Stimulated activated CD4-positive, alpha-beta T cell treated with anti-CD3 and anti-CD28 coated beads, Interleukin-15, amount 100 ng/mL, for 48 hours (primary cell): ENCODE measurements at regions not wholly inside any gene's neighbourhood (a gene's known extent, or its start where the extent isn't known, plus 50 kb on each side); places are given as distances from the start of the nearest gene placed in this dataset.
"Not testable (repeated sequence)": the region's sequence is repeated elsewhere in the genome, so short reads cannot be mapped to it uniquely, and the experiment has no call there.

Experiments used
- DNase-seq, 2 donors: peaks; one replicate each; pipeline ENCODE4 v3.0.0-alpha.2; 2020; ENCODE audit warnings: low read depth in 2 of 2

DNA sequence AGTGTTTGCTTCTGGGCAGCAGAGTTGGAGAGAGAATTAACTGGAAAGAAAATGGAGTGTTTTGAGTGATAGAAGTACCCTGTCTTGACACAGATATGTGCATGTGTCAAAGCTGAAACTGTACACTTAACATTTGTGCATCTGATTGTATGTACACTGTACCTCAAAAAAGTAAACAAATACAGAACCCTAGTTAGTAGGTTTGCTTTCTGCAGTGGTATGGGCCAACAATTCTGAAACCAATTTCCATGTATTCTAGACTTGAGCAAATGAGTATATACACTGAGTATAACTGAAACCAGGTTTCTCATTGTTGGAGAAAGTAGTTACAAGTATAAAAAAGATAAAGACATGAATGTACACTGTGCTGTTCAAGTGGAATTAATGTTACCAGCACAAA, 52.4 kb downstream of the ELAPOR2 start:
- no peak for DNase-seq

DNA sequence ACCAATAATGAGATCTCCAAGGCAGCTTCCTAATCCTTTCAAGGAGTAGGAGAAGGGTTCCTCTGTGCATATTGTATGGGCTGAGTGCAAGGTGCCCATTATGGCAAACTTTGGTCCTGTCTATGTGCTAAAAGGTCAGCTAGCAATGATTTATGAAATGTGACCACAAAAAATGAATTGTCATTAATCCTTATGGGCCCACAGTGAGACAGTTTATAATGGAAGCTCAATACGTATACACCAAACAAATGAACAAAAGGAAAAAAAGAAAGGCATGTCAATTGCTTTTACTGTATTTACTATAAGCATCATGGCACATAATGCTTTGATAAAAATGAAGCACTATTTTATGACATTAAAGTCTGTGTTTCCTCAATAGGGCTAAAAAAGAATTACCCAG, 54.5 kb downstream of the ELAPOR2 start:
- DNase-seq = no peak

DNA sequence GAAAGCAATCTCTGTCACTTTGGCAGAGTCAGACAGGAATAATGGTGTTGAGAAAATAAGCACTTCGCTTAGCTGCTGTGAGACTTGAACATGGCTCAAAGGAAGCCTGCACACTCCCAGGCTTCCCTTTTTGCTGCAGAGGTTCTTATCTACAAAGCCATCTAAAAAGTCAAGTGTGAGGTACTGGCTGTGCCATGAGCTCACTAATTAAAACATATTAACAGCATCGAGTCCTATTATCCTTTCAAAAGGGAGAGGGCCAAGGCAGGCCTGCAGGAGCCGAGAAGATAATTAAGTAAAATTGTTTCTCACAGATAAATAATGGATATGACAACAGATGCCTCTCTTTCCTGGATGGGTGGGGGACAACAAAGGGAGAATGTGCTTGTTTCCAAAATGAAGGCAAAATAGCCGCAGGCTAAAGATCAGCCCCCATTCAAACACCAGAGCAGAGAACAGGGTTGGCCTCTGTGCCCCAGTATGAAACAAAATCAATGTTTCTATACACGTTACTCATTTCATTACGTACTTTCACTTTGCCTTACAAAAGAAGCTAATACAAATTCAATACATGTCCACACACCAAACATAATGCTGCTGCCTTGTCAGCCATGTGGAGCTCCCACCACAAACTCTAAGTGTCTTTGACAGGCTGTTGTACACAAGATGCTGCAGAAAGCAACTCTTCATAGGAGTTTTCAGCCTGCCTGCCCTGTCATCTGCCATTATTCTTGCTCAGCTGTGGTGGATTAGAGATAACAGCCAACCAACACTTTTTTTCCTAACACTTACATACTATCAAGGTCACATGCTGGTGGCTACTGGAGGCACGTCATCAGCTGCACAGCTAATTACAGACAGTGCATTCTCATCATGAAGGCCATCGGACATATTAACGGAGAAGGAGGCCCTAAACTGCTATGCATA, 55.3 kb downstream of the ELAPOR2 start:
- no peak for DNase-seq

DNA sequence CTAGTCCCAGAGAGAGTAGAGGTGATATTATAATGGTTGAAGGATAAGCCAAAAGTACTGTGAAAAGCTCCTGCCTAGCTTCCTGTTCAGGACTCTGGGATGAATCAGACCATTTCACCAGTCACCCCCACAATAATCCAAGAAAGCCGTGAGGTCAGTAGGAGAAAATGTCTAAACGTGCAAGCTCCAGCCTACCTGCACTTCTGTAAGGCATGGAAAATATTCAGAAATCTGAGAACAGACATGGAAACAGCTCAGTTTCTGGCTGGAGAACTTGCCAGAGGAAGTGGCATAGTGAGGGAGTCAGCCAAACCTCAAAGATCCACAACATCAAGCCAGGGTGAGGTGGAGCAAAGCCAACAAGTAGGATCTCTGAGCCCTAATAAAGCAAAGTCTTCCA, 58.2 kb downstream of the ELAPOR2 start:
- DNase-seq = no peak

DNA sequence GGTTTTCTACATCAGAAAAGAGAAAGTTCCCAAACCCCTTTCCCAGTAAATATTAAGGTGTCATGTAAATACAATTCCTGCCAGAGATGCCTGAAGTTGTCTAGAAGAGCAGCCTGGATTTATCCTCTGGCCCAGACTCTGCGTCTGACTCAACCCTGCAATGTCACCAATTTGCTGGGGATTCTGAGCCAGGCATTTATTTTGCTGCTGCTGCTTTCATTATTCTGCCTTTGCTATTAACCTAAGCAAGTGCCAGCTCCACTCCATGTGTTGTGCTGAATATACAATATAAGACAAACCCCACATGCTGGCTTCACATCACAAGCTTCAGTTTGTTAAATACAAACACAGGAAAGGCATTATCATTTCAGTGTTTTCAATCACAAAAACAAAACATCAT, 59.1 kb downstream of the ELAPOR2 start:
- no peak for DNase-seq

DNA sequence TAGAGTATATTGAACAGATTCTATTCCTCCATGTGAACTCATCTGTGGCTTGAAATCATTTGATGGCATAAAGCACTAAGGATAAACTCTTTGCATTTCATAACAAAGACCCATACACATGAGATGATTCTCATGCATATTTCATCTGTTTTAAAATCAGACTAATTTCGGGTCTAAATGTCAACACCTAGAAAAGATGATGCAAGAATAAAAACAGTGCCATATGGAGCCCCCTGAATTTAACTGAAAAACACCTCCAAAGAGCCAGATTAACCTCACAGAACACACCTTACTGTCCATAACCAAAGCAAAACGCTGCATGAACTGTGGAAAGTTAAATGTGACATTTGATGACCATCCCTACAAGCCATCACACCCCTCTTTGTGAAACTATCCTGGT, 59.7 kb downstream of the ELAPOR2 start:
- DNase-seq = no peak

DNA sequence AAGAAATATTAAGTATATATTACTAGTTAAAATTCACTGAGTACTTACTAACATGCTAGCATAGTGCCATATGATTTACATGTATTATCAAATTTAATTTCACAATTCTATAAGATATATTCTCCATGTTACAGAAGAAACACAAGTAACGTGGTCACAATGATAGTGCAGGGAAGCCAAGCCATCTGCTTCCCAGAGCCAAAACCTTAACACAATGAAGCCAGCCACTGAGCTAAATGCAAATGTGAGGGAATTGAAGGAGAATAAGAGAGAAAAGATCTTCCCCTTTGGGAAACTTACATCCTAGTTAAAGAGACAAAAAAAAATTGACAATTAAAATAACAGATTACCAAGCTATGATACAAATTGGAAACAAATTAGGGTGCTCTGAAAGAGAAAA, 63.6 kb downstream of the ELAPOR2 start:
- DNase-seq = no peak

DNA sequence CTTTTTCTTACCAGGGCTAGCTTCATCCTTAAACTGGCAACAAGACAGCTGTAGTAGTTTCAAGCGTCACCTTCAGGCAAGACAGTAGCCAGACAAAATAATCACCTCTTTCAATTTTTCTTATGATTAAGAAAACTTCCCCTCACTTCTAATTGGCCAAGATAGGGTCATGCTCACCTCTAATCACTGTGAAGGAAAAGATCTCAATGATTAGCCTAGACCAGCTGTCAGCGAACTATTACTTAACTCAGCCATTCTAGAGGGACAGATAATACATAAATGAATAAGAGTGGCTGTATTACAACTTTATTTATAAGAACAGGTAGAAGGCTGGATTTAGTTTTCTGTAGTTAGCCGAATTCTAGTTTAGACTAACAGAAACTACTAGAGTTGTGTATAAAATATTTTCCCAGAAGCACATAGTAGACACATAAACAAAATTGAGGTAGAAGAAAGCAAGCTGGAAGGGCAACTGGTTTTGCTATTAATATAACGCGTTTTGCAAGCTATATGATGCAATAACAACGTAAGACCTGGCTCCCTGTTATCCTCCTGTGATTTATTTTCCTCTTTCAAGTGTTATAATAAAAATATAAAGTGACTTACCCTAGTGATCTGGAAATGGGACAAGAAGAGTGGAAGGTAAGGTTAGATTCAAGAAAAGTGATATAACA, 64.3 kb downstream of the ELAPOR2 start:
- DNase-seq = no peak

DNA sequence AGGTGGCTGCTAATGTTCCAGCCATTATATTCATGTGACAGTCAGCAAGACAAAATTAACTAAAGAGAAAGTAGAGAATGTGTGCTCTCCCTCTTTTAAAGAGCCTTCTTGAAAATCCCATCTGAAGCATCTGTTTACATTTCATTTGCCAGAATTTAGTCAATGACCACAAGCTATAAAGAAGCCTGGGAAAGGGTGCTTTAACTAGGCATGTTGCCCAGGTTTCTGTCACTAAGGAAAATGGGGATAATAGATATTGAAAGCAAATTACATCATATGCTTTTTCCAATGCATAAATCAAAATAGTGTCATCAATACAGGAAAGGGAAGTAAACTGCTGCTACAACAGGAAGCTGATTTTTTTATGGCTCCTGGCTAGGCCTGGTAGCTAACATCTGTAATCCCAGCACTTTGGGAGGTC, 67.7 kb downstream of the ELAPOR2 start:
- DNase-seq = no peak

DNA sequence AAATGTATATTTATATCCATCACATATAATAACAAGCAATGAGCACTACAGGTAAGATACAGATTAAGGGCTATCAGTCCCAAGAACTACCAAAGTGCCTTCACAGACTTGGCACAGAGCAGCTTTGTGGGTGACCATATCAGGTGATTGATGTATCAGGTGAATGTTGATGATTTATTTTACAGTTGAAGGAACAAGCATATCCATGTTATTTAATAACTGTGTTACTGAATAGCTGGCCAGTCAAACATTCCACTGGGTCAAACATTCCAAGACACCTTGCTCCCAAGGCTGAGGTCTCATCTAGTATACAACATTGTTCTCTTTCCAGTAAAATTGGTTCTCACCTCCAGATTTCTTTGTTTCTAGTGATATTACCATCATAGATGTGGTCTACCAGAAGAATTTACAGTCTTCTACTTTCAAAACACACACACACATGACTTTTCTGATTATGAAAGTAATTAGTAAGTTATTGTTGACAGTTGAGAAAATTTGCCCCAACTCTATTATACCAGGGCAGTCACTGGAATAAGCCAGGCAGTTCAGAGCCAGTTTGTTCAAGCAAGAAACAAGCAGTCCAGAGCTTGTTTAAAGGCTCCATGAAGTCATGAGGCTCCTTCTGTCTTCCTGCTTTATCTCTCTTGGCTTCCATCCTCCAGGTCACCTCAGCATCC, 68.2 kb downstream of the ELAPOR2 start:
- no peak for DNase-seq

DNA sequence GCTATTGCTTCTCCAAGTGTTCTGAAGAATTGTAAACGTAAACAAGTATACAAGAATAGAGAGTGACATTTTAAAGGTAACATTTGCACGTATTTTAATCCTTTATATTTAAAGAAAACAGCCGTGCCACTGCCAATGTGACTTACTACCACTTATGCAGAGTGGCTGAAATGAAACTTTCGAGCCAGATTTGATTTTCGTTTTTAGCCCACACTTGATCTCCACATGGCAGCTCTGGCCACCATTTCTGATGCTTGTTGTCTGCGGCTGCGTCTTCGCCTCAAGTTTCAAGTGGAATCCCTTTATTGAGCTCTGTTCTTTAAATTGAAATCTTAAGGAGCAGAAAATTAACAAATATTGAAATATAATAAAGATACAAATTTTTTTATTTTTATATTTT, 70.0 kb downstream of the ELAPOR2 start:
- no peak for DNase-seq

DNA sequence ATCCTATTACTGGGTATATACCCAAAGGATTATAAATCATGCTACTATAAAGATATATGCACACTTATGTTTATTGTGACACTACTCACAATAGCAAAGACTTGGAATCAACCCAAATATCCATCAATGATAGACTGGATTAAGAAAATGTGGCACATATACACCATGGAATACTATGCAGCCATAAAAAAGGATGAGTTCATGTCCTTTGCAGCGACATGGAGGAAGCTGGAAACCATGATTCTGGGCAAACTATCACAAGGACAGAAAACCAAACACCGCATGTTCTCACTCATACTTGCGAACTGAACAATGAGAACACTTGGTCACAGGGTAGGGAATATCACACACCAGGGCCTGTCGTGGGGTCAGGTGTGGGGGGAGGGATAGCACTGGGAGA, 71.6 kb downstream of the ELAPOR2 start:
- not testable (repeated sequence) for DNase-seq

DNA sequence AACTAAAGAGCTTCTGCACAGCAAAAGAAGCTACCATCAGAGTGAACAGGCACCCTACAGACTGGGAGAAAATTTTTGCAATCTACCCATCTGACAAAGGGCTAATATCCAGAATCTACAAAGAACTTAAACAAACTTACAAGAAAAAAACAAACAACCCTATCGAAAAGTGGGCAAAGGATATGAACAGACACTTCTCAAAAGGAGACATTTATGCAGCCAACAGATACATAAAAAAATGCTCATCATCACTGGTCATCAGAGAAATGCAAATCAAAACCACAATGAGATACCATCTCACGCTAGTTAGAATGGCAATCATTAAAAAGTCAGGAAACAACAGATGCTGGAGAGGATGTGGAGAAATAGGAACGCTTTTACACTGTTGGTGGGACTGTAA, 72.1 kb downstream of the ELAPOR2 start:
- DNase-seq = not testable (repeated sequence)

DNA sequence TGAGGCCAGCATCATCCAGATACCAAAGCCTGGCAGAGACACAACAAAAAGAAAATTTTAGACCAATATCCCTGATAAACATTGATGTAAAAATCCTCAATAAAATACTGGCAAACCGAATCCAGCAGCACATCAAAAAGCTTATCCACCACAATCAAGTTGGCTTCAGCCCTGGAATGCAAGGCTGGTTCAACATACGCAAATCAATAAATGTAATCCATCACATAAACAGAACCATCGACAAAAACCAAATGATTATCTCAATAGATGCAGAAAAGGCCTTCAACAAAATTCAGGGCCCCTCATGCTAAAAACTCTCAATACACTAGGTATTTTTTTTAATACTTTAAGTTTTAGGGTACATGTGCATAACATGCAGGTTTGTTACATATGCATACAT, 74.1 kb downstream of the ELAPOR2 start:
- not testable (repeated sequence) for DNase-seq

DNA sequence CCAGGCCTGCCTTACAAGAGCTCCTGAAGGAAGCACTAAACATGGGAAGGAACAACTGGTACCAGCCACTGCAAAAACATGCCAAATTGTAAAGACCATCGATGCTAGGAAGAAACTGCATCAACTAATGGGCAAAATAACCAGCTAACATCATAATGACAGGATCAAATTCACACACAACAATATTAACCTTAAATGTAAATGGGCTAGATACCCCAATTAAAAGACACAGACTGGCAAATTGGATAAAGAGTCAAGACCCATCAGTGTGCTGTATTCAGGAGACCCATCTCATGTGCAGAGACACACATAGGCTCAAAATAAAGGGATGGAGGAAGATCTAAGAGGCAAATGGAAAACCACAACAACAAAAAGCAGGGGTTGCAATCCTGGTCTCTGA, 75.8 kb downstream of the ELAPOR2 start:
- DNase-seq = not testable (repeated sequence)

DNA sequence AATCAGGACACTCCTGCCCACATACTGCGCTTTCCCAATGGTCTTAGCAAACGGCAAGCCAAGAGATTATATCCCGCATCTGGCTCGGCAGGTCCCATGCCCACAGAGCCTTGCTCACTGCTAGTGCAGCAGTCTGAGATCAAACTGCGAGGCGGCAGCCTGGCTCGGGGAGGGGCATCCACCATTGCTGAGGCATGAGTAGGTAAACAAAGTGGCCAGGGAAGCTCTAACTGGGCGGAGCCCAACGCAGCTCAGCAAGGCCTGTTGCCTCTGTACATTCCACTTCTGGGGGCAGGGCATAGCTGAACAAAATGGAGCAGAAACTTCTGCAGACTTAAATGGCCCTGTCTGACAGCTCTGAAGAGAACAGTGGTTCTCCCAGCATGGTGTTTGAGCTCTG, 77.5 kb downstream of the ELAPOR2 start:
- DNase-seq = not testable (repeated sequence)

DNA sequence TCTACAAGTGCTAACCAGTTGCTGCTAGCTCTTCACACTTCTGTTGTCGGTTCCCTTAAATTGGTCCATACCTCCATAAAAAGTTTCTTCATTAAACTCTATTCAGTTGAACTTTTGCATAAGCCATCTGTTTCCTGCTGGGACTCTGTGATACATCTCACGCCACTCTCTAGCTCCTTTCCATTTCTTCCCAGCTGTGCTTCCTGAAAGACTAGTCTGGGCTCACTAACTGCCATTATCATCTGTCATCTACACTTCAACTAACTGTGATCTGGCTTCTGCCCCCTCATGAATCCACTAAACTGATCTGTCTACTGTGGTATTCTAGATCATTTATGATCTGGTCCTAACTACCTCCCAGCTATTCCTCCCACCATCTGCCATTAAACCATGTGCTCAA, 78.3 kb downstream of the ELAPOR2 start:
- no peak for DNase-seq

DNA sequence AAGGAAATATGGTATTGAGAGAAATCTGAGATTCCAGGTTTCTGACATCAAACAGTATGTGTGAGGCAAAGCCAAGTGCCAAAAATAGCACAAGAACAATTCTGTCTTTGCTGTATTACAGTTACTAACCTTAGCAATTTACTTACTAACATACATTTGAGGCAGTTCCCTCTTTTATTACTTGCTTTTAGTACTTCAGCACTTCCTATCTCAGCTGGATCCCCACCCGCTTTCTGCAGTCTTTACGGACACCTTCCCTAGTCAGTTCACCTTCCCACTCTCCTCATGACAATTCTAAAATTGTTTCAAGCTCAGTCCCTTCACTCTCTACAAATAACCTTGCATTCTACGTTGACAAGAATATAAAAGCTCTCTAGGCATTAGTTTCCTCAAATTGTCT, 79.2 kb downstream of the ELAPOR2 start:
- no peak for DNase-seq

DNA sequence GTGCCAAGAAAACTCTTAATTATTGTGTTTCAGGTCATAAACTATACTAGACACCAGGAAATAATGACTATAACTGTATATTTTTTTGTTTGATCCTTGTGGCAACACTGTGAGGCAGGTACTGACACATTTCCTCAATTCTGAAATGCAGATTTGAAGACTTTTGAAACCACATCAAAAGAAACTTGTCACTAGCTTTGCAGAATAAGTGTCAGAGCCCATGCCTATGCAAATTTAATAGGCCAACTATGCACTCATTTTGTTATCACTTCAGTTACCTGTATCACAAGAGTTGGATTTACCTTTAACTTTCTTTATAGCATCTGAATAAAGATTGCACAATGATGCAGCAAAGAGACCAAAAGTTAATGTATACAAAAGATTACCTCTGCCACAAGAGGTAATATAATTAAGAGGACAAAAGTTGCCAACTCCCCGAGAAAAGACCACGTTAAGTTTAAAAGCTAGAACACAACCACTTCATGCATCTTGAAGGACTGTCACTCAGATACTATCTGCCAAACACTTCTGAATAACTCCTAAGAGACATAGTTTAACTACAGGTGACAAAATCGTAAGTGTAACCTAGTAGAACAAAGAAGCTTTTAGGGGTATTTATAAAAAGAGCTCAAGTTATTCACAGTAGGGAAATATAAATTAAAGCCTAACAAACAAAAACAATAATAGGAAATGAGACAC, 80.5 kb downstream of the ELAPOR2 start:
- DNase-seq = no peak

DNA sequence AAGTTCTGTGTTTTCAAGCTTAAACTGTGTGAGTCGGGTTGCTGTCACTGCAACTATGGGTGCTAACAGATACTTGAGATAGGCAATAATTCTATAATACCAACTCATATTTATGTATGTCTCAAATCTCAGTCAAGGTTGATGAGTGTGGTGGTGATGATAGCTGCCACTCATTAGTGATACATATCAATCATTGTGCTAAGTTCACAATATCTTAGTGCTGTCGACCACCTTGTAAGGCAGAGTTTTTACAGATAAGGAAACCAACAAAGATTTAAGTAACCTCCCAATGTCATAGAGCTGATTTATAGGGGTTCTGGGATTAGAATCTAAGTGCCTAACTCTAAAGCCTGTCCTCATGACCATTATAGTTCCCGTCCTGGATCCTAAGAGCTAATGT, 82.5 kb downstream of the ELAPOR2 start:
- DNase-seq = no peak

DNA sequence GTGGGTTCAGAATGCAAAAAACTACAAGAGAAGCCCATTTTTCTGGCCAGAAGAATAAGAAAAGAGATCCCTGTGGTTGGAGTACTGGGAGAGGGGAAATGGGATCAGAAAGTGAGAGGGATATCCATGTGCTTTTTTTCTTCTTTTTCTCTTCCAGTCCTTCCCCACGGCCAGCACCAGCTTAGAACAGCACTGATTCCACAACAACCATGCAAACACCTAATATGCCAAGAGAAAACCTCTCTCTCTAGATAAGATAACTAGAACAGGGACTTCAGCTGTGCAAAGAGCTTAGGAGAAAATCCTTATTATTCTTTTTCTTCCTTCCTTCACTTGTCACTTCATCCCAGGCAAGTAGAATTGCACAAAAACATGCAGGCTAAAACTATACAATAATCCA, 83.5 kb downstream of the ELAPOR2 start:
- no peak for DNase-seq

DNA sequence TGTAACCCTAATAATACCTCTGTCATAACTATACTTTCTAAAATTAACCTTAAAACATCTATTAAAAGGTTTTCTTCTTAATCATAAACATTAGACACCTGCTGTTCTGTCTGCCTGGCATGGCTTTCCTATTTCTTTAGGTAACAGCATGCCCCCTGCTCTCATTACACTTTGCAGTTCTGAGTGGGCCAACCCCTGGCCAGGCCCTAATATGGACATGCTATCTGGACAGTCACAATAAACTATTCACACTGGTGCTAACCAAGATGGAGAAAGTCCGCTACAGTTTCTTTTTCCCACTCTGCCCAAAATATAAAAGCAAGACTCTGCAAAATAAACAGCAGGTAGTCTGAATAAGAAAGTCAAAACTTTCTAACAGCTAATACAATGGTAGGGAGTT, 84.0 kb downstream of the ELAPOR2 start:
- no peak for DNase-seq
